ENCODE measurements at regions not wholly inside any gene's neighbourhood (a gene's known extent, or its start where the extent isn't known, plus 50 kb on each side); places are given as distances from the start of the nearest gene placed in this dataset.

DNA sequence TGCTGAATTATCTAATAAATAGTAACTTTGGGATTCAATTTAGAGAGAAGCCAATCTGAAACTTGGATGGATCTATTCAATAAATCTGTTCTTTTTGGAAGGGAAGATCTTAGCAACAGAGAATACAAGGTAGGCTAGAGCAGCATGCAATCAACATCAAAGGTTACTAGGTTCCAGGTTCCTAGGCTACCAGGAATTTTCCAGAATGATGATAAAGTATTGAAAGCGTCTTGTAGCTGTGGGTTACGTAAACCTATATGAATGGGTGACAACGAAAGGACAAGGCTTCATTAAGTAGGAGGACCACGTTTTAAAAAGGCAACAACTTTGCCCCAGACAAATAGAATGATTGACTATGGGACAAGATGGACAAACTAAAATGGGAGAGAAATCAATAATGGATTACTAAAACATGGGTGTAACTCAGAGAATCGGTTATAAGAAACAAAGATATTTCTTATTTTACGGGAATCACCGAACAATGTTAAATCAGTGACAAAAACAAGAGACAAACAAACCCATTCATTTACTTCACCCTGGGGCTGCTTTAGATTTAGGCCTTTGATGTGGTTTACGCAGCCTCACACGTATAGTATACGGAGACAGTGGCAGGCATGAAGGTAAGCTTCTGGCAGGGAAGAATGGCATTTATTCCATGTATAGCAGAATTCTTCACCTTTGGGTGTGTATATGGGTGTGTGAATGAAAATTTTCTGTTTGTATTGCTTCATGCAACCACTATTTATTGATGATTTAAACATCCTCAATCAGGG, 732.6 kb upstream of the PABPC4L start:
- TF ChIP-seq EZH2phosphoT487 (IDR thresholded peaks at IDR 0.05; ENCODE audit: insufficient read depth, low read depth) (no peak), EZH2 (IDR thresholded peaks at IDR 0.05; ENCODE audit: insufficient read depth, poor library complexity, severe bottlenecking) (no peak)

Data from GM23248 (cell line).